SK-N-SH (cell line): ENCODE measurements at regions not wholly inside any gene's neighbourhood (a gene's known extent, or its start where the extent isn't known, plus 50 kb on each side); places are given as distances from the start of the nearest gene placed in this dataset.

Experiments used
- CTCF ChIA-PET: fragments of 300-600, 350-600 bp; formaldehyde crosslinking; extraction: SDS; loops from one replicate; lab custom pipeline; 2021; lab: Yijun Ruan, JAX
- POLR2A ChIA-PET: fragments of 350-600 bp; sonication (Branson Sonifier 250); formaldehyde crosslinking; extraction: SDS; loops from one replicate; lab custom pipeline; 2020; ENCODE audit warnings: antibody characterized with exemption, inconsistent platforms; lab: Yijun Ruan, JAX
- DNase-seq: peaks from one replicate; pipeline ENCODE4 v3.0.0; 2012
- H2AFZ ChIP-seq: fragments of 200-600 bp; sonication (generic); 2 replicates; pipeline ENCODE4 v1.8.1; 2016; ENCODE audit warnings: antibody characterized with exemption, mild to moderate bottlenecking, low read depth
- H3F3A ChIP-seq: fragments of 200-600 bp; sonication (generic); replicated peaks from 2 replicates; pipeline ENCODE3; 2016; ENCODE audit warnings: antibody characterized with exemption, mild to moderate bottlenecking; ENCODE audit not compliant: insufficient read depth
- H3K27ac ChIP-seq, 2 experiments: fragments of 200-500 bp in 1 of 2; fragments of 200-600 bp in 1 of 2; sonication (Bioruptor generic) in 1 of 2; sonication (generic), shearing (Covaris generic) in 1 of 2; 2 replicates each; pipeline versions ENCODE4 v1.5.1 to v1.6.1; 2014 to 2016; ENCODE audit warnings: low read depth in 2 of 2, inconsistent platforms in 1 of 2, low read length in 1 of 2, mild to moderate bottlenecking in 1 of 2, mixed read lengths in 1 of 2
- H3K27me3 ChIP-seq: fragments of 200-600 bp; sonication (generic), shearing (Covaris generic); 2 replicates; pipeline ENCODE4 v1.6.1; 2016; ENCODE audit warnings: mixed run types; ENCODE audit not compliant: insufficient read depth
- H3K36me3 ChIP-seq, 2 experiments: fragments of 200-500 bp in 1 of 2; fragments of 200-600 bp in 1 of 2; sonication (Bioruptor generic) in 1 of 2; sonication (generic) in 1 of 2; replicated peaks in 1 of 2; 2 replicates each; pipeline versions ENCODE3 to v1.5.1; 2014 to 2016; ENCODE audit warnings: low read length in 1 of 2, mild to moderate bottlenecking in 1 of 2; ENCODE audit not compliant: insufficient read depth in 2 of 2, control insufficient read depth in 1 of 2
- H3K4me1 ChIP-seq, 2 experiments: fragments of 200-500 bp in 1 of 2; fragments of 200-600 bp in 1 of 2; sonication (Bioruptor generic) in 1 of 2; sonication (generic), shearing (Covaris generic) in 1 of 2; 2 replicates each; pipeline versions ENCODE4 v1.5.1 to v1.6.1; 2014 to 2016; ENCODE audit warnings: low read depth in 1 of 2, low read length in 1 of 2, mixed run types in 1 of 2; ENCODE audit not compliant: insufficient read depth in 2 of 2, control insufficient read depth in 1 of 2
- H3K4me2 ChIP-seq: fragments of 200-600 bp; sonication (generic), shearing (Covaris generic); 2 replicates; pipeline ENCODE4 v1.6.1; 2017; ENCODE audit warnings: mixed run types
- H3K4me3 ChIP-seq, 2 experiments: fragments of 200-500 bp in 1 of 2; fragments of 200-600 bp in 1 of 2; sonication (Bioruptor generic) in 1 of 2; sonication (generic), shearing (Covaris generic) in 1 of 2; 2 replicates each; pipeline versions ENCODE4 v1.5.1 to v1.8.1; 2014 to 2016; ENCODE audit warnings: low read depth in 2 of 2, inconsistent platforms in 1 of 2, low read length in 1 of 2, mild to moderate bottlenecking in 1 of 2, mixed read lengths in 1 of 2, moderate library complexity in 1 of 2
- H3K79me2 ChIP-seq: fragments of 200-600 bp; sonication (generic); 2 replicates; pipeline ENCODE4 v1.8.1; 2017; ENCODE audit warnings: mild to moderate bottlenecking; ENCODE audit not compliant: insufficient read depth
- H3K9ac ChIP-seq: fragments of 200-600 bp; sonication (generic); 2 replicates; pipeline ENCODE4 v1.6.1; 2017; ENCODE audit warnings: mixed run types
- H3K9me2 ChIP-seq: fragments of 200-600 bp; sonication (generic); 2 replicates; pipeline ENCODE4 v1.6.1; 2017; ENCODE audit warnings: mixed run types
- H3K9me3 ChIP-seq: fragments of 200-600 bp; sonication (generic); 2 replicates; pipeline ENCODE4 v1.6.1; 2017; ENCODE audit warnings: mixed run types, mild to moderate bottlenecking, moderate library complexity
- H4K20me1 ChIP-seq: fragments of 200-600 bp; sonication (generic); 2 replicates; pipeline ENCODE4 v1.6.1; 2017; ENCODE audit warnings: mild to moderate bottlenecking, mixed run types; ENCODE audit not compliant: insufficient read depth
- EP300 ChIP-seq, 2 experiments: IDR thresholded peaks; 2 replicates each; pipeline versions ENCODE4 v1.4.0 to v1.6.1; 2012; ENCODE audit warnings: borderline replicate concordance in 1 of 2, low read depth in 1 of 2, low read length in 1 of 2
- EZH2phosphoT487 ChIP-seq: fragments of 200-600 bp; sonication (generic); IDR thresholded peaks from 2 replicates; pipeline ENCODE4 v1.6.1; 2017; ENCODE audit warnings: low read depth, mixed run types, mild to moderate bottlenecking, antibody characterized with exemption, moderate library complexity, borderline replicate concordance
- FOXJ3 ChIP-seq: sonication (generic); formaldehyde crosslinking; IDR thresholded peaks from 2 replicates; pipeline ENCODE4 v1.5.1; 2020; ENCODE audit warnings: mild to moderate bottlenecking, missing genetic modification reagents
- GATA2 ChIP-seq: sonication (generic); formaldehyde crosslinking; IDR thresholded peaks from 2 replicates; pipeline ENCODE4 v1.5.0; 2020; ENCODE audit warnings: mild to moderate bottlenecking, missing genetic modification reagents
- JUND ChIP-seq: IDR thresholded peaks from 2 replicates; pipeline ENCODE4 v1.4.0; 2012
- MEF2A ChIP-seq: IDR thresholded peaks from 2 replicates; pipeline ENCODE4 v1.4.0; 2012; ENCODE audit warnings: low read depth, borderline replicate concordance
- NFIC ChIP-seq: IDR thresholded peaks from 2 replicates; pipeline ENCODE4 v1.4.0; 2012; ENCODE audit warnings: borderline replicate concordance
- RFX5 ChIP-seq: IDR thresholded peaks from 2 replicates; pipeline ENCODE4 v1.6.1; 2012; ENCODE audit warnings: mild to moderate bottlenecking, improper control_type of control experiment, low read length
- SIN3A ChIP-seq: IDR thresholded peaks from 2 replicates; pipeline ENCODE4 v1.6.1; 2012; ENCODE audit warnings: low read depth, mild to moderate bottlenecking, low read length, moderate library complexity, borderline replicate concordance
- TAF1 ChIP-seq: IDR thresholded peaks from 2 replicates; pipeline ENCODE4 v1.6.1; 2012; ENCODE audit warnings: low read depth, mild to moderate bottlenecking, low read length, moderate library complexity, borderline replicate concordance
- WGBS: methylation state at CpG from one replicate; pipeline ENCODE4 v1.1.6; 2017; ENCODE audit warnings: low lambda C conversion rate; 5-methylcytosine and 5-hydroxymethylcytosine counted together
- TF ChIP-seq, protein P1 (sequence below): fragments of 200-600 bp; sonication (generic); IDR thresholded peaks from 2 replicates; pipeline ENCODE4 v1.6.1; 2017; ENCODE audit warnings: antibody characterized with exemption, mild to moderate bottlenecking, moderate library complexity
- TF ChIP-seq, protein P2 (sequence below): fragments of 150-350 bp; IDR thresholded peaks from 2 replicates; pipeline ENCODE4 v1.6.1; 2017; ENCODE audit warnings: antibody characterized with exemption, low read length, low read depth, borderline replicate concordance
- TF ChIP-seq, protein P3 (sequence below): IDR thresholded peaks from 2 replicates; pipeline ENCODE4 v1.6.1; 2012; ENCODE audit warnings: mild to moderate bottlenecking, low read depth, low read length, moderate library complexity
- TF ChIP-seq, protein P4 (sequence below): IDR thresholded peaks from 2 replicates; pipeline ENCODE4 v1.4.0; 2012; ENCODE audit warnings: low read depth, borderline replicate concordance
- TF ChIP-seq, protein P5 (sequence below): IDR thresholded peaks from 2 replicates; pipeline ENCODE4 v1.4.0; 2012; ENCODE audit warnings: low read depth

DNA sequence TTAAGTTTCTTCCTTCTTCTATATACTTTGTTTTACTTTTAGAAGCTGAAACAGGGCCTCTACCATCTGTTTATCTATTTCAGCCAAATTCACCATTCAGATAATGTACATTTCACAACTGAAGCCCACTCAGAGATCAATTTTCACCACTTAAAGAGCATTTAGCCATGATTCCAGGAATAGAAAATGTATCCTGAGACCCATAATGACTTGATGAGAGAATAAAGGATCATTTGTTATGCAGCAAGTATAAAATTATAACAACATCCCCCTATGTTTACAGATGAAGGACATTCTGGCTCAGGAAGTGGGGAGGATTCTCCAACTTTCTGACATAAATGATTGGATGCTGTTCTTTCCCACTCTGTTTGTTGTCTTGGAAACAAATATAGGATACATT lies 962.1 kb upstream of the EEF2KMT start (continued):
- TF ChIP-seq, protein P1, sequence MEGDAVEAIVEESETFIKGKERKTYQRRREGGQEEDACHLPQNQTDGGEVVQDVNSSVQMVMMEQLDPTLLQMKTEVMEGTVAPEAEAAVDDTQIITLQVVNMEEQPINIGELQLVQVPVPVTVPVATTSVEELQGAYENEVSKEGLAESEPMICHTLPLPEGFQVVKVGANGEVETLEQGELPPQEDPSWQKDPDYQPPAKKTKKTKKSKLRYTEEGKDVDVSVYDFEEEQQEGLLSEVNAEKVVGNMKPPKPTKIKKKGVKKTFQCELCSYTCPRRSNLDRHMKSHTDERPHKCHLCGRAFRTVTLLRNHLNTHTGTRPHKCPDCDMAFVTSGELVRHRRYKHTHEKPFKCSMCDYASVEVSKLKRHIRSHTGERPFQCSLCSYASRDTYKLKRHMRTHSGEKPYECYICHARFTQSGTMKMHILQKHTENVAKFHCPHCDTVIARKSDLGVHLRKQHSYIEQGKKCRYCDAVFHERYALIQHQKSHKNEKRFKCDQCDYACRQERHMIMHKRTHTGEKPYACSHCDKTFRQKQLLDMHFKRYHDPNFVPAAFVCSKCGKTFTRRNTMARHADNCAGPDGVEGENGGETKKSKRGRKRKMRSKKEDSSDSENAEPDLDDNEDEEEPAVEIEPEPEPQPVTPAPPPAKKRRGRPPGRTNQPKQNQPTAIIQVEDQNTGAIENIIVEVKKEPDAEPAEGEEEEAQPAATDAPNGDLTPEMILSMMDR, result no peak
- TF ChIP-seq, protein P2, sequence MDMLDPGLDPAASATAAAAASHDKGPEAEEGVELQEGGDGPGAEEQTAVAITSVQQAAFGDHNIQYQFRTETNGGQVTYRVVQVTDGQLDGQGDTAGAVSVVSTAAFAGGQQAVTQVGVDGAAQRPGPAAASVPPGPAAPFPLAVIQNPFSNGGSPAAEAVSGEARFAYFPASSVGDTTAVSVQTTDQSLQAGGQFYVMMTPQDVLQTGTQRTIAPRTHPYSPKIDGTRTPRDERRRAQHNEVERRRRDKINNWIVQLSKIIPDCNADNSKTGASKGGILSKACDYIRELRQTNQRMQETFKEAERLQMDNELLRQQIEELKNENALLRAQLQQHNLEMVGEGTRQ, result no peak
- TF ChIP-seq, protein P3, sequence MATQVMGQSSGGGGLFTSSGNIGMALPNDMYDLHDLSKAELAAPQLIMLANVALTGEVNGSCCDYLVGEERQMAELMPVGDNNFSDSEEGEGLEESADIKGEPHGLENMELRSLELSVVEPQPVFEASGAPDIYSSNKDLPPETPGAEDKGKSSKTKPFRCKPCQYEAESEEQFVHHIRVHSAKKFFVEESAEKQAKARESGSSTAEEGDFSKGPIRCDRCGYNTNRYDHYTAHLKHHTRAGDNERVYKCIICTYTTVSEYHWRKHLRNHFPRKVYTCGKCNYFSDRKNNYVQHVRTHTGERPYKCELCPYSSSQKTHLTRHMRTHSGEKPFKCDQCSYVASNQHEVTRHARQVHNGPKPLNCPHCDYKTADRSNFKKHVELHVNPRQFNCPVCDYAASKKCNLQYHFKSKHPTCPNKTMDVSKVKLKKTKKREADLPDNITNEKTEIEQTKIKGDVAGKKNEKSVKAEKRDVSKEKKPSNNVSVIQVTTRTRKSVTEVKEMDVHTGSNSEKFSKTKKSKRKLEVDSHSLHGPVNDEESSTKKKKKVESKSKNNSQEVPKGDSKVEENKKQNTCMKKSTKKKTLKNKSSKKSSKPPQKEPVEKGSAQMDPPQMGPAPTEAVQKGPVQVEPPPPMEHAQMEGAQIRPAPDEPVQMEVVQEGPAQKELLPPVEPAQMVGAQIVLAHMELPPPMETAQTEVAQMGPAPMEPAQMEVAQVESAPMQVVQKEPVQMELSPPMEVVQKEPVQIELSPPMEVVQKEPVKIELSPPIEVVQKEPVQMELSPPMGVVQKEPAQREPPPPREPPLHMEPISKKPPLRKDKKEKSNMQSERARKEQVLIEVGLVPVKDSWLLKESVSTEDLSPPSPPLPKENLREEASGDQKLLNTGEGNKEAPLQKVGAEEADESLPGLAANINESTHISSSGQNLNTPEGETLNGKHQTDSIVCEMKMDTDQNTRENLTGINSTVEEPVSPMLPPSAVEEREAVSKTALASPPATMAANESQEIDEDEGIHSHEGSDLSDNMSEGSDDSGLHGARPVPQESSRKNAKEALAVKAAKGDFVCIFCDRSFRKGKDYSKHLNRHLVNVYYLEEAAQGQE, result no peak
- TF ChIP-seq, protein P4, sequence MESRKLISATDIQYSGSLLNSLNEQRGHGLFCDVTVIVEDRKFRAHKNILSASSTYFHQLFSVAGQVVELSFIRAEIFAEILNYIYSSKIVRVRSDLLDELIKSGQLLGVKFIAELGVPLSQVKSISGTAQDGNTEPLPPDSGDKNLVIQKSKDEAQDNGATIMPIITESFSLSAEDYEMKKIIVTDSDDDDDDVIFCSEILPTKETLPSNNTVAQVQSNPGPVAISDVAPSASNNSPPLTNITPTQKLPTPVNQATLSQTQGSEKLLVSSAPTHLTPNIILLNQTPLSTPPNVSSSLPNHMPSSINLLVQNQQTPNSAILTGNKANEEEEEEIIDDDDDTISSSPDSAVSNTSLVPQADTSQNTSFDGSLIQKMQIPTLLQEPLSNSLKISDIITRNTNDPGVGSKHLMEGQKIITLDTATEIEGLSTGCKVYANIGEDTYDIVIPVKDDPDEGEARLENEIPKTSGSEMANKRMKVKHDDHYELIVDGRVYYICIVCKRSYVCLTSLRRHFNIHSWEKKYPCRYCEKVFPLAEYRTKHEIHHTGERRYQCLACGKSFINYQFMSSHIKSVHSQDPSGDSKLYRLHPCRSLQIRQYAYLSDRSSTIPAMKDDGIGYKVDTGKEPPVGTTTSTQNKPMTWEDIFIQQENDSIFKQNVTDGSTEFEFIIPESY, result no peak
- TF ChIP-seq TAF1 (no peak), NFIC (no peak), MEF2A (no peak), EP300 (IDR thresholded peaks at IDR 0.05; ENCODE audit: borderline replicate concordance in 1 of 2, low read depth in 1 of 2, low read length in 1 of 2) (no peak), FOXJ3 (no peak)

DNA sequence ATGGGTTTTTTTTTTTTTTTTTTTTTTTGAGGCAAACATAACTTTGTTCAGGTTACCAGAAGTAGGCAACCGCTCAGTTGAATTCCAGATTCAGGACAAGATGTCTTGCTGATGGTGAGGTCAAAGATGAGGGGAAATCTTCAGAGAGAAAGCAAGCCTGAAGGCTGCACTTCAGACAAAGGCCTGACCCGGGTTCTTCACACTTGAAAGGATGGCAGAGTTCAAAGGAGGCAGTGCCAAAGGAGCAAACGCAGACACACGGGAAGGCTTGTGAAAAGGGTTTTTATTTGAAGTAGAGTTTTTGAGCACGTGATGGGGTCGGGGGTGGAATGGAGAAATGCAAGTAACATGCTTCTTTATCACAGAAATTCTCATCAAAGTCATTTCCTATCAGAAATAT lies 960.2 kb upstream of the EEF2KMT start:
- CTCF ChIA-PET, result no interaction called here
- H3K9ac ChIP-seq, result no peak overlapping the region
- 17% methylated on average over 6 of the region's 6 CpGs for WGBS
- no peaks in the 10 kb centered on the region for H3K4me1 ChIP-seq
- H3K4me2 ChIP-seq, result no peak overlapping the region
- no peak overlapping the region for H2AFZ ChIP-seq
- no peaks in the 10 kb centered on the region for H3K79me2 ChIP-seq
- H3K27ac ChIP-seq, result no peak overlapping the region
- H3K36me3 ChIP-seq, result no peaks in the 10 kb centered on the region
- no peak overlapping the region for H3K4me3 ChIP-seq
- H4K20me1 ChIP-seq, result no peaks in the 10 kb centered on the region
- POLR2A ChIA-PET, result no interaction called here
- DNase-seq, result no peak
- H3F3A ChIP-seq, result no peaks in the 10 kb centered on the region
- no peaks in the 10 kb centered on the region for H3K9me3 ChIP-seq
- H3K27me3 ChIP-seq, result no peaks in the 10 kb centered on the region
- no peaks in the 10 kb centered on the region for H3K9me2 ChIP-seq
- TF ChIP-seq RFX5 (no peak), JUND (no peak), SIN3A (no peak), EZH2phosphoT487 (no peak), MEF2A (no peak), GATA2 (CRISPR knock-in tag) (no peak)
- TF ChIP-seq, protein P1, result no peak
- TF ChIP-seq, protein P3, result no peak
- TF ChIP-seq, protein P5, sequence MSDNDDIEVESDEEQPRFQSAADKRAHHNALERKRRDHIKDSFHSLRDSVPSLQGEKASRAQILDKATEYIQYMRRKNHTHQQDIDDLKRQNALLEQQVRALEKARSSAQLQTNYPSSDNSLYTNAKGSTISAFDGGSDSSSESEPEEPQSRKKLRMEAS, result no peak
